ENCODE measurements at regions not wholly inside any gene's neighbourhood (a gene's known extent, or its start where the extent isn't known, plus 50 kb on each side); places are given as distances from the start of the nearest gene placed in this dataset.

GRCh38 chr2:172193331-172194089 is 90.8 kb upstream of the DLX2 start:
- no peak for TF ChIP-seq EP300 (IDR thresholded peaks at IDR 0.05)
- TF ChIP-seq POLR2A (IDR thresholded peaks at IDR 0.05; ENCODE audit: low read length), result no peak
- TF ChIP-seq MAX (IDR thresholded peaks at IDR 0.05), result no peak
- TF ChIP-seq CTCF (IDR thresholded peaks at IDR 0.05), result no peak
- TF ChIP-seq RCOR1 (IDR thresholded peaks at IDR 0.05; ENCODE audit: low read depth, low read length), result no peak
- no peak for TF ChIP-seq RNF2 (IDR thresholded peaks at IDR 0.05; ENCODE audit: borderline replicate concordance, low read depth)
- no peak for TF ChIP-seq NR3C1 (IDR thresholded peaks at IDR 0.05)
- no peak for TF ChIP-seq TP53 (CRISPR knock-in tag; IDR thresholded peaks at IDR 0.05)

All from A549 (cell line).